GM12872 (cell line): ENCODE measurements at regions not wholly inside any gene's neighbourhood (a gene's known extent, or its start where the extent isn't known, plus 50 kb on each side); places are given as distances from the start of the nearest gene placed in this dataset.

Source experiments
- TF ChIP-seq, protein P1 (sequence below): IDR thresholded peaks from 3 replicates; pipeline ENCODE4 v1.5.1; 2011; ENCODE audit warnings: low read depth, mild to moderate bottlenecking, low read length, moderate library complexity; ENCODE audit not compliant: insufficient read depth

GRCh38 chr4:128675083-128675482, 134.4 kb upstream of the JADE1 start:
- TF ChIP-seq, protein P1, sequence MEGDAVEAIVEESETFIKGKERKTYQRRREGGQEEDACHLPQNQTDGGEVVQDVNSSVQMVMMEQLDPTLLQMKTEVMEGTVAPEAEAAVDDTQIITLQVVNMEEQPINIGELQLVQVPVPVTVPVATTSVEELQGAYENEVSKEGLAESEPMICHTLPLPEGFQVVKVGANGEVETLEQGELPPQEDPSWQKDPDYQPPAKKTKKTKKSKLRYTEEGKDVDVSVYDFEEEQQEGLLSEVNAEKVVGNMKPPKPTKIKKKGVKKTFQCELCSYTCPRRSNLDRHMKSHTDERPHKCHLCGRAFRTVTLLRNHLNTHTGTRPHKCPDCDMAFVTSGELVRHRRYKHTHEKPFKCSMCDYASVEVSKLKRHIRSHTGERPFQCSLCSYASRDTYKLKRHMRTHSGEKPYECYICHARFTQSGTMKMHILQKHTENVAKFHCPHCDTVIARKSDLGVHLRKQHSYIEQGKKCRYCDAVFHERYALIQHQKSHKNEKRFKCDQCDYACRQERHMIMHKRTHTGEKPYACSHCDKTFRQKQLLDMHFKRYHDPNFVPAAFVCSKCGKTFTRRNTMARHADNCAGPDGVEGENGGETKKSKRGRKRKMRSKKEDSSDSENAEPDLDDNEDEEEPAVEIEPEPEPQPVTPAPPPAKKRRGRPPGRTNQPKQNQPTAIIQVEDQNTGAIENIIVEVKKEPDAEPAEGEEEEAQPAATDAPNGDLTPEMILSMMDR, result 0 out of 3 replicates have a peak, but pooled peaks have one; percentile 11

DNA sequence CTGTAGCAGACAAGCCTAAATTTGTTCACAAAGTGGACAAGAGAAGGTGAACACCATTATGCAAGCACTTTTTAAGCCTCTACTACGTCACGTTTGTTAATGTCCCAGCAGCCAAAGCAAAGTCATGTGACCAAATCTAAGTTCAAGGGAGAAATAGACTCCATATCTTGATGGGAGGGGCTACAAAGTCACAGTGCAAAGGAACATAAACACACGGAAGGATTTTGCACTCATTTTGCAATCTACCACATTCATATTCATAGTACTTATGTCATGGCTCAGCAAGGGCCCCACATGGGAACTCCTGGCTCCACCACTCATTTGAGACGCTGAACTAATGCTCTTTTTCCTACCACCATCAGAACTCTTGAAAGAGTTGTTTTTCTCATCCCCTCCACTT, 139.0 kb upstream of the JADE1 start:
- TF ChIP-seq, protein P1, result no peak

- TF ChIP-seq, protein P1, result no peak
Observed at GRCh38 chr4:128668566-128668965, 140.9 kb upstream of the JADE1 start.

GRCh38 chr4:128665514-128665913, 144.0 kb upstream of the JADE1 start:
- TF ChIP-seq, protein P1, result no peak

DNA sequence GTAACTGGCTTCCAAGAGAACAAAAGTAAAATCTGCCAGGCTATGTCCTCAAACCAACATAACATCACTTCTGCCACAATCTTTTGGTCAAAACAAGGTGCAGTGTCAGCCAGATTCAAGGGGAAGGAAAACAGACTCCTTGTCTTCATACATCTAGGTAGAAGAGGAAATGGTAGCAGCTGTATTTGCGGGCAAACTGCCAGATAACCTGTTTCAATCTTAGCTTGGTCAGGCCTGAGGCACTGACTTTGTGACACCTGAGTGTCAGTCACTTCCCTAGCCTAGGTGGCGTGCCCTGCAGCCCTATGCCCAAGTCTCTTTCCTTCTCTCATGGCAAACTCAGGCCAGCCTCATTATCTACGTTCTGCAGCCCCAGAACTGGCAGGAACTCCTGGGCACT, 146.2 kb upstream of the JADE1 start:
- TF ChIP-seq, protein P1, result no peak

DNA sequence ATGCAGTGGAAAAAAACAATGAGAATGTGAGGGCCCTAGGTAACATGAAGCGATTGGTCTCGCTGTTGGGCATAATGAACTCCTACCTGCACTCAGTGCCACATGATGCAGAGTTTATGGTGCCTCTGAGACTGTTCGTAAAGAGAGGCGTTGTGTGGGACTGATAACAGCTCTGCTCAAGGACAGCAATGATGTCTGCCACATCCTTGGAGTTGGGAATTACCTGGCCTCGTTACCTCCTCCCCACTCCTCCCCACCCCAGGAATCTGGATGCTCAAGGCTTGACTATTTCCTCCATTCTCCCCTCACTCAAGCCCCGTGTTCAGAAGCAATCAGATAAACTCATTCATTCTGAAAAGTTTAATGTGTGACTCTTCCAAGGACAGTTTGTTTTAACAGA, 148.0 kb upstream of the JADE1 start:
- TF ChIP-seq, protein P1, result no peak

GRCh38 chr4:128660361-128661215, 148.9 kb upstream of the JADE1 start:
- TF ChIP-seq, protein P1, result no peak
